Middle frontal gyrus (tissue), 1 donor: ENCODE measurements at regions not wholly inside any gene's neighbourhood (a gene's known extent, or its start where the extent isn't known, plus 50 kb on each side); places are given as distances from the start of the nearest gene placed in this dataset.

ENCODE experiments used
- DNase-seq: peaks from one replicate; pipeline ENCODE4 v3.0.0-alpha.2; 2015; ENCODE audit warnings: low spot score; ENCODE audit errors: extremely low spot score

DNA sequence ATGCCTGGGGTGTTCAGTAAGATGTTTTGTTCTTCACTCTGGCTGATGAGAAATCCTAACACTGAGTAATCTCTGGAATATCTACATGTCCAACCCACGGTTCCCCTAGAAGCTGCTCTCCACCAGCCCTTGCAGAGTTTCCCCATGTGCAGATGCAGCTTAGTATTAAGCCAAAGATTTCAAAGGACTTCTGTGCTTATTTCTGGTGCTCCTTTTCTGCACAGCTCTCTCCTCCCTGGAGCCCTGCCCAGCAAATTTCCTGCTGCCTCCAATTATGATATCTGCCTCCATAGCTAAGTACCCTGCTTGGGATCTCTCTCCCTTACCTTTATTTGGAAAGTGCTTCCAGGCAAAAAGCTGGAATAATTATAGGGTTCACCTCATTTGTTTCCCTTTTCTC lies 949.3 kb downstream of the BCL11A start:
- no peak for DNase-seq

DNA sequence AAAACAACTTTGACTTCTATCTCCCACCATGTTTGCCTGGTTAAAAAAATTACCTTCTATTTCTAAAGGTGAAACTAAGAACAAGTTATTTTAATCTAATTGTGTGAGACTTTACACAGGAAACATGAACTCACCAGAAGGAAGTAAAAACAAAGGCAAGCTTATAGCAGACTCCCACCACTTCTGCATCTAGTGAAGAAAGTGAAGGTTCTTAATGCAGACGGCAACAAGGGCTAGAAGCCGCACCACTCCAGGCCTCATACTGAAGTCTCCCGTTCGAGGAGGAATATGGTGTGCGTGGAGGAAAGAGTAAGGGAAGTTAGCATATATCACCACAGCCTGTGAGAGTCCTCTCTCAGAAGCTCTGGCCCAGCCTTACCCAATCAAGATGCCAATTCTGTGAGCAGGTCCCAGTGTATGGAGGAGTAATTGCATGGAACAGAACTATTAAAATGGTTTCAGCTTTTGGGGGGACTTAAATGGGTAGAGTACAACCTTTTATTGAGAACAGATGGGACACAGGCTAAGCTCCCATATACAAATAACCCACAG lies 958.7 kb downstream of the BCL11A start:
- no peak for DNase-seq

DNA sequence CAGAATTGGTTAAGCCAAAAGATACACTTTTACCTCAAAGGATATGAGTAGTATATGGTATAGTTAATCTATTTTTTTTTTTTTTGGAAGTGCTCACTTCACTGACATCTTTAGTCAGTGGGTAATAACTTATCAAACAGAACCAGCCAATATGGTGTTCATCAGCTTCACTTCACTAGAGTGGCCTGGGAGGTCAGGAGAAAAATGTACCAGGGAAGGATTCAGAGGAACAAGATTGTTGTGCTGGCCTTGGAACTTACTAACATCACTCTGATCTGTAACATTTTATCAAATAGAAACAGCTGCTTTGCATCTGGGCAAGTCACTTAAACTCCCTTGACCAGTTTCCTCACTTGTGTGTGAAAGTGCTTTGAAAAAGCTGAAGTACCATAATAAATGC lies 962.7 kb downstream of the BCL11A start:
- no peak for DNase-seq

DNA sequence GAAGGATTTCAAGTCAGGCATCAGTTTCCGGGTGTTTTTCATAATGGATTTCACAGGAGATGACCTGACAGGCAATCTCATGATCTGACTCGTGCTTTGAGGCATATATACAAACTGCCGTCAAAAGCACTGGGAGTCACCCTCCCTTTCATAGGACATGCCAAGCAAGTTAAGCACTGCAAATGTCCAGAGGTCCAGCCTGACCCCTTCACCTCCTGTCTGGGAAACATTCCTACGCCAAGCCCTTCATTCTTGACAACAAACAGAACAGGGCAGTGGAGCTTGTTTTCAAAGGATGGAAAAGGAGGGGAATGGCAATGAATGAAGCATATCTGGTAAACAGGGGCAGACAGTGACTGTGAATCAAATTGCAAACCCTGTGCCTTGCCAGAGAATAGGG lies 963.6 kb downstream of the BCL11A start:
- no peak for DNase-seq

DNA sequence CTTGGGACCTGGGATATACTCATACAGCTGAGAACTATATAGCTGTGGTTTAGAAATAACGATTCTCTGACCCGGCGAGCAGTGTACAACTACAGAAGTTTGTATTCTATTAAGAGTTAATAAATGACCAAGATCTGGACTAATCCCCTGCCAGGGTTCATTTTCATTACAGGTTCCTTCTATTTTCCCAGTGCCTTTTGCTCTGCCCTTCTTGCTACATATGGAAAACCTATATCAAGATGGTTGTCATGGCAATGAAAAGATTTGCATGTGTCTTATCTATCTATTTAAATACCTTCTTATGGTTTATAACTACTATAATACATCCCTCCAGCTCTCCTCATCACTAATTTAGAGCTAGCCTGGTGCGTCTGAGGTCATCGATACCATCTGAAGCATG lies 965.2 kb downstream of the BCL11A start:
- no peak for DNase-seq

DNA sequence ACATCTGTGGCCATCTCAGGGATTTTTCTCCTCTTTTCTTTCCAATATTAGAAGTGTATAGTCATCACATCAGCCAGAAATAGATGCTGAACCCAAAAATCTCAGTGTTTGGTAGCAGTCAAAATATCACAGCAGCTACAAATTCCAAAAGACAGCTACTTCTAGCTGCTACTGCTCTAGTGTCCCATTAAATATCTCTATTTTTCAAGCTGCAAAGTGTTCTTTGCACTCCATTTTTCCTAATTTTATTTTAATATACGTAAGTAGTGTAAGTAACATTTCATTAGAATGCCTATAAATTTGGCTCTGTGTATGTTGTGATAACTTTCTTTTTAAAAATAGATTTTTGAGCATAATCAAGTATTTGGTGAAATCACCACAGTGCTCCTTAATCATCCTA lies 967.3 kb downstream of the BCL11A start:
- DNase-seq, result no peak

DNA sequence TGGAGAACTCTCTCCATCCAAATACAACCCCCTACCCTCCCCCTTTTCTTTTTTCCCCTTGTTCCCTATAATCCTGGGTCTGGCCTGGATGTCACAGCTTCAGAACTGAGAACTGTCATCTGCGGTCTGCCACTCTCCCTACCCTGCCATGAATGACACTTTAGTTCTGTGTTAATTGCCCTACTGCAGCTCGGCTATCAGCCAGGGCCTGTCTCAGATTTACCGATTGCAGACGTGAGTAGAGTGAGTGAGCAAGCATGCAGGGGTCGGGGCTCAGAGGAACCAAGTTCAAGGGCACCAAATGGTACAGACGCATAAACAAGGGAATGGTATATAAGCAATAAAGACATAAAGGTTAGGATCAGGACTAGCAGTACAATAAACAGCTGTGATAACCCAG lies 967.8 kb downstream of the BCL11A start:
- no peak for DNase-seq

DNA sequence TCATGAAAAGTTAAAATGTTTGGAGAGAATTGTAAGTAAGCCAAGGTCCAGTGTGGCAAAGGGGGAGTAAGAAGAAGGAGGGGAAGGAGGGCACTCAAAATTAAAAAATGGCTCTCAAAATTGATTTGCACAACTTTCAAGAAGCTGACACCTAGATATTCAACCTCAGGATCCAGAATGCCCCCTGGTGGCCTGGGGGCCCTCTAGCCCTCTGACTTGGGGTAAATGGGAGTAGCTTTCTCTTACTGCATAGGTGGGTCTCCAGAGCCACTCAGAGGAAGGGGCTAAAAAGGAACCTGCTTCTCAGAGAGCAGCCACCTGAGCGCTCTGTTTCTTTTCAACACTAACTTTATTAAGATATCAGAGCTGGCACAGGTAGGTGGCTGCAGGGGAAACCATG lies 968.5 kb downstream of the BCL11A start:
- DNase-seq, result no peak

DNA sequence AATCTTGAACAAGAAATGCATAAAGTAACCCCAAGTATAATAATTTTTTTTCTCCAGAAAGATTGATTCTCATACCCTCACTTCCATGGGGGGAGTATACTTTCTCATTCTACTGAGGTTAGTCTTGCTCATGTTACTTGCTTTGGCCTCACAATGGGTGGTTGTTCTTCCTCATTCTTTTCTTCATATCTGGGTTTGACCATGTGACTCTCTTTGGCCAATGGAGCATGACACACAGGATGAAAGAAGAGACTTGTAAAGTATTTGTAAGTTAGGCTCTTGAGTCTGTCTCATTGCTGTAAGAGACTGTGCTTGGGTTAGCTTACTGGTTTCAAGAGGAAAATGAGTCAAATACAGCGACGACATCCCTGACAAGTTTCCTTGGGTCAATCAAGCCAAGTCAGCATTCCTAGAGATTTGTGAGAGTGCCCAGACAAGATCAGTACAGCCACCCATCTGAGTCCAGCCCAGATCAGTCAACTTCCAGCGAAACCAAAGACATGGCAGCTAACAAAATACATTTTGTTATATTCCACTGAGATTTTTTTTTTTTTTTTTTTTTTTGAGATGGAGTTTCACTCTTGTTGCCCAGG lies 970.2 kb downstream of the BCL11A start:
- DNase-seq, result no peak

DNA sequence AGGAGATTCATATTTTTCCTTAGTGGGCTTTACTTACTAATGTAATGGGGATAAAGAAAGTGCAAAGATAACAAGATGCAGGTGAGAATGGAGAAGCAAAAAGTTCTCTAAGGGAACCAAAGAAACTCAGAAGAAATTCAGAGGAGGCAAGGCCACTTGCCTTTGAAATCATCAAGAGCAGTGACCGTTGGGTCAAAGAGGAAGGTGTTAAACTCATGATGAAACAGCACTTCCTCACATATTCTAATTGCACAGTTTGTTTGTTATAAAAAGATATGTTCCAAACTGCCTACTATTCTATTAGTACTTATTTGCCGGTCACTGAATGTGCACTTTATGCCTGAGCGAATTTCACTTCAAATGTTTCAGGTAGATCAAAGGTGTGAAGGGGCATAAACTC lies 975.1 kb downstream of the BCL11A start:
- no peak for DNase-seq

DNA sequence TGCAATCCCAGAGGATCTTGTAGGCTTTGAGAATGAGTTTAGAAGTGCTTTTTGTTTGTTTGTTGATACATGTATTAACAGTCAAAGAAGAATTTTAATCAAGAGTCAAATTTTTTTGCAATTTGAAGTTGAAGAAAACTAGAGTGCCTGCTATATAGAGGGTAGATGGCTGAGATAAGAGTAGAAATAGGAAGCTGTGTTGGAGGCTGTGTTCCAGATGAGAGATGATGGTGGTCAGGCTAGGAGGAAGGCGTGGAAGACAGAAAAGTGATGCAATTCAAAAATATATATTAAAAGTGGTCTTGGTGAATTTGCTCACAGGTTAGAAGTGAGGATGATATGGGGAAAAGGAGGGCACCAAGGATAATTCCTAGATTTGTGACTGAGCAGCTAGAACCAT lies 978.3 kb downstream of the BCL11A start:
- DNase-seq, result no peak

DNA sequence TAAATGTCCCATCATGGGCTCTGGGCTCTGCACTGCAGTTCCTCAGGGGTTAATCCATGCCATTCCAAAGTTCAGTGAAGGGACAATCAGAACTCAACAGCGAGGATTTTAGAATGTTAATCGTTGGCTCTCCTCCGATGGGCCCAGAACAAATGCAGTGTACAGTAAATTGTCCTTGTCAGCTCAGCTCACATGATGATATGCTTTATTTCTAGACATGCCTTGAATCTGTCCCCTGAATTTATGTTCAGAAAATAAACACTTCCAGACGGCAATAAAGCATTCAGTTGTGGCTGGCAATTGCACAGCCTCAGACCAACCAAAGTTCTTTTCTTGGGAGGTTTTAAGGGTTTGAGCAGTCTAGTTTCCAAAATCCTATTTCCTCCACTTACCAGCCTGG lies 981.2 kb downstream of the BCL11A start:
- DNase-seq, result no peak

DNA sequence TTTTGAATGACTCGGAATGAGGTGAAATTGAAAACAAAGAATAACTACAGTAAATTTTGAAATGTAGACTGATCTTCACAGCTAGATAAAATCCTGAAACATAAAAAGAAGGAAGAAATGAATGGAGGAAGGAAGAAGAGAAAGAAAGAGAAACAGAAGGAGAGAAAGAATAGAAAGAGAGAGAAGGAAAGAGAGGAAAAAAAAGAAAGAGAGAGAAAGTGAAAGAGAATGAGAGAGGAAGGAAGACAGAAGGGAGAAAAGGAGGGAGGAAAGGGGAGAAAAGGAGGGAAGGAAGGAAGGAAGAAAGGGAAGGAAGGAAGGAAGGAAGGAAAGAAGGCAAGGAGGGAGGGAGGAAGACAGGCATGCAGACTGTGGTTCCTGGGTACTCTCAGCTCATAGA lies 982.6 kb downstream of the BCL11A start:
- no peak for DNase-seq

DNA sequence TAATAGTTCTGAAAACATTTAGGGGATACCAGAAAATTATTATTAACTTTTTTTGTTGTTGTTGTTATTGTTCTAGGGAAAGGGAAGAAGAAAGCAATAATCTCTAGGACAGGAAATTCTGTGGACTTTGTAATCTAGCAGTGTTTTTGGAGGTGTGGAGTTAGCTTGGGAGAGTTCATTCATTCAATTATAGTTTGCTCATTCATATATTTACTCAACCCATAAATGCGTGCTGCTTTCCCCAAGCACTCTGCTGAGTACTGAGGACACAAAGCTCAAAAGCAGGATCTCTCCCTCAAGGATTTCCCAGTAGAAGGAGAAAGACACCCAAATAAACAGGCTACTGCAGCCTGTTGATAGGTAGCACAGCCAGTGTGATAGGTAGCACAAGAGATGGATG lies 984.3 kb downstream of the BCL11A start:
- DNase-seq, result no peak

DNA sequence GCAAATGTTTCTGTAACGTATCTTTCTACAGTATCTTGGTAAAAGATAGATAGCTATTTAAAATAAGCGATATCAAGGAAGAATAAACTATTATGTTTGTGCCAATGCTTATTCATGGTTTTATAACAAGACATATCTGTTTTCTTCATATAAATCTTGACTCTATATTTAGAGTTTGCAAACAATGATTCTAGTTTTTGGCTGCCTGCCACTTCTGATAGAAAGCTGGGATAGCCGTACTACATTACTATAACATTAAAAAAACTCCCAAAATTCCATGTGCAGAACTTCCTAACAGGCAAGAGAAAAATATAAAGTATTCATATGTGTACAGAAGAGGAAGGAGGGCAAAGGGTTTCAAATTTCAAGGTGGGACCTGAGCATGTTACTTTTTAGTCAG lies 985.0 kb downstream of the BCL11A start:
- no peak for DNase-seq

DNA sequence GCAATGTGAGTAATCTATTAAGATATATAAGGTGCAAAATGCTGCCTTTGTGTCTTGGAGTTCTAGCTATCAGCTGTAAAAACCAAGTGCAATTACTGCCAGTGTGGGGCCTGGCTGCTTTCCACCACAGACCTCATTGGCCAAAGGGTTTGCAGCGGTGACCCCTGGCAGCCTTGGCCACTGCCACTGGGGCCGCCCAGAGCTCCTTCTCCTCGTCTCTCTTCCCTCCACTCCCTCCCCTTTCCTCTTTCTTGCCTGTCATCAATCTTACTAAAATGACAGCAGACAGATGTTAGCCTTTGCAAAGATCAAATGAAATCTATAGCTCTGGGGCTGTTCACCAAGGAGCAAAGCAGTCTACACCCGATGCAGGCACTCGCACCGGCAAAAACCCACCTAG lies 986.3 kb downstream of the BCL11A start:
- DNase-seq, result no peak

DNA sequence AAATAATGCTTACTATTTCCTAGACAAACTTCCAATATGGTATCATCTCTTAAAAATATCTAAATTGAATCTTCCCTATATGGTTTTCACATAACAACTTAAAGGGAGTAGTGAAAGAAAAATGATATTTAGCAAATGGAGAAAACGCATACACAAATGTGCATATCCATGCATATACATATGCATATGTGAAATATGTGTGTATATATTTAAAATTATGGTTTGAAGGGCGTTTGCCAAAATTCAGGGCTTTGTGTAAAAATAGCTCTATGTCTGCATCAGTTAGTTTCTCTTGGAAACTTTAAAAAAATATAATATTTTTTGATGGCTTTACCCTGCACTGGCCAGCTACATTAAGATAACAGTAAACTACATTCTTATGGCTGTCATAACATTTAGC lies 986.7 kb downstream of the BCL11A start:
- no peak for DNase-seq

DNA sequence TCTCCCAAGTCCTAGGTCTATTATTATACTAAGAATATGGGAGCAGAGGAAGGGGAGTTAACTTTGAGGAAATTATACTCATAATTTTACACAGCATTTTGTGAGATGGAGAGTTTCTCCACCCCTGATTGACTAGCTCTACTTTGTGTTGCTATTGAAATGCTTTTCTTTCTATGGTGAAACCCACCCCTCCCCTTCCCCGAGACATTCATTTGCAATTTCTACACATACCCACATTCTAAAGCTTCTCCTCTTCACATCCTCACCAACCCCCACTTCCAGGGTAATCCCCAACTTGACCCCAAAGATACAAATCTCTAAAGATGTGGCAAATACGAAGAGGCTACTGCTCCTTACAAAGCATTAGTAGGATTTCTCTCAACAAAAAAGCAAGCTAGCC lies 992.2 kb downstream of the BCL11A start:
- DNase-seq, result no peak

DNA sequence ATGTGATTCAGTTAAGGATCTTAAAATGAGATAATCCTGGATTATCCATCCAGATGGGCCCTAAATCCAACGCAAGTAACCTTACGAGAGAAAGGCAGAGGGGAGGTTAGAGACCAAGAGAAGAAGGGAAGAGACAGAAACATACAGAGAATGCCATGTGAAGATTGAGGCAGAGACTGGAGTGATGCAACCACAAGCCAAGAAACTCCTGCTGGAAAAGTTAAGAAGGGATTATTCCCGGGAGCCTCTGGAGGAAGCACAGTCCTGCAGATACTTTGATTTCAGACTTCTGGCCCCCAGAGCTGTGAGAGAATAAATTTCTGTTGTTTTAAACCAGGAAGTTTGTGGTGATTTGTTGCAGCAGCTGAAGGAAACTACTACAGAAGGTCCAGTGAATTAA lies 992.7 kb downstream of the BCL11A start:
- DNase-seq, result no peak

DNA sequence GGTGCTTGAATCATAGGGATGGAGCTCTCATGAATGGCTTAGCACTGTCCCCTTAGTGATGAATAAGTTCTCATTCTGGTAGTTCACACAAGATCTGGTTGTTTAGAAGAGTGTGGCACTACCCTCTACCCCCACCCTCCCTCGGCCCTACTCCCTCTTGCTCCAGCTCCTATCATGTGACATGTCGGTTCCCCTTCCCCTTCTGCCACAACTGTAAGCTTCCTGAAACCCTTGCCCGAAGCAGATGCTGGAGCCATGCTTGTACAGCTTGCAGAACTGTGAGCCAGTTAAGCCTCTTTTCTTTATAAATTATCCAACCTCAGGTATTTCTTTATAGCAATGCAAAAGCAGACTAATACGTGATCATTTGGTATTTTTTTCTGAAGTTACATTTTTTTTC lies 1012.6 kb downstream of the BCL11A start:
- DNase-seq, result no peak

DNA sequence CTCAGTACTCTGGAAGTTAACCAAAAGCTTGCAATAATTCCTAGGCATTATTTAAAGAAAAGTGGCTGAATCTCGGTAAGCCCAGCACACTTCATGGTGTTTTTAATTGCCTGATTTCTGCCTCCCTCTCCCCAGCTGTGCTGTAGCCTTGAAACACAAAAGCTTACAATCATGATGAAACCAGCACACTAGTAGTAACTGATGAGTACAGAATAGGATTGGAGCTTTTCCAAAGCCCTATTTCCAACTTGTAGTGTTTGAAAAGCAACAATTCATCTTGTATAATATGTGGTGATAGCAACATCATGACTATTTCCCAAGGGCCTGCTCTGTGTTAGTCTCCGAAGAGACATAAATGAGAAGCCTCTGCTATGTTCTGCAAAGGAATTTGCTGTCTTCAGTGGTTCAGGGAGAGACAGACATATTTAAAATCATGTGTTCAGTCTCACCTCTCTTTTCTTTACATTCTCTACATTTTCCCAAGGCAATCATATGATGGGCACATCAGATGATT lies 1015.0 kb downstream of the BCL11A start:
- no peak for DNase-seq

DNA sequence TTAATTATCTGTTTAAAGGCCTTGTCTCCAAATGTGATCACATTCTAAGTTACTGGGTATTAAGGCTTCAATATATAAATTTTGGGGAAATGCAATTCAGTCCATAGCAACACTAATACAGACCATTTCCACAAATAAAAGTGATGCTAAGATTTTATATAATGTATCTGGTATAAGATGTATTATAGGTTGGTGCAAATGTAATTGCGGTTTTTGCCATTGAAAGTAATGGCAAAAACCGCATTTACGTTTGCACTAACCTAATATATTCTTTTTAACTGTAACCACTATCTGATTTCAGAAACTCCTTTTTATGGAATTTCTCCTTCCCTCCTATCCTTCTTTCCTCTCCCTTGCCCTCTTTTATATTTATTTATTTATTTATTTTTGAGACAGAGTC lies 1020.6 kb downstream of the BCL11A start:
- DNase-seq, result no peak

DNA sequence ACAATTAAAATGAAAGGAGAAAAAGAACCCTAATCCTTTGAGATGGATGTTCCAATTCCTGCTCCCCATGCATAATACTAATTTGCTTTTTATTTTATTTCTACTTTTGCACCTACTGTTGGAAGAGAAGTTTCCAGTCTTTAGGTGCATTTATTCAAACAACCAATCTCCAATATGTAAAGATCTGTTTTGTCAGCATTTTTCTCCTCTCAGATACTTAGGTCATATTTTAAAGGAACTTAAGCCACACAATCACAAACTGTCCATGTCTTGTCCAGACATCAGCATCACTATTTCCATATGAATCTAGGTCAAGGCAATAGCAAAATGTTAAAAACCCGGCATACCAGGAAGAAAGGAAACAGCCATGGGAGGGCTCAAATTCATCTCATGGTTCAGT lies 1023.2 kb downstream of the BCL11A start:
- no peak for DNase-seq

DNA sequence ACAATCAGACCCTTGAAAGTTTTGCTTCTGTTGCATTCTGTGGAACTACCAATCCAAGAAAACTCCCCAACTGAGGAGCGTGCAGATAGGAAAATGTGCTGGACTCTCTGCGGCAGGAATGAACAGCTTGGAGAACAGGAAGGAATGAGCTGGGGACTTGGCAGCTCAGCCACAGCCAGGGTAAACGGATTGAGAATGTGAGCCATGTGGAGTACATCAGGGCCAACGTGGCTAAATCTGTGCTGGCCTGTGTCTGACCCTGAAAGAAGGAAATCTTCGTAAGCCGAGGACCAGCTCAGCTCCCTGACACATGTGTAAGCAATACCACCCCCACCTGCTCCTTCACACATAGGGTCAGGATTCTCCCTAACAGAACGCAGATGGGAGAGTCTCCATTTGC lies 1023.7 kb downstream of the BCL11A start:
- DNase-seq, result no peak
